SK-N-SH (cell line): ENCODE measurements at regions not wholly inside any gene's neighbourhood (a gene's known extent, or its start where the extent isn't known, plus 50 kb on each side); places are given as distances from the start of the nearest gene placed in this dataset.

Experiments
- CTCF ChIA-PET: fragments of 300-600, 350-600 bp; formaldehyde crosslinking; extraction: SDS; loops from one replicate; lab custom pipeline; 2021; lab: Yijun Ruan, JAX
- POLR2A ChIA-PET: fragments of 350-600 bp; sonication (Branson Sonifier 250); formaldehyde crosslinking; extraction: SDS; loops from one replicate; lab custom pipeline; 2020; ENCODE audit warnings: antibody characterized with exemption, inconsistent platforms; lab: Yijun Ruan, JAX
- DNase-seq: peaks from one replicate; pipeline ENCODE4 v3.0.0; 2012
- H2AFZ ChIP-seq: fragments of 200-600 bp; sonication (generic); 2 replicates; pipeline ENCODE4 v1.8.1; 2016; ENCODE audit warnings: antibody characterized with exemption, mild to moderate bottlenecking, low read depth
- H3F3A ChIP-seq: fragments of 200-600 bp; sonication (generic); replicated peaks from 2 replicates; pipeline ENCODE3; 2016; ENCODE audit warnings: antibody characterized with exemption, mild to moderate bottlenecking; ENCODE audit not compliant: insufficient read depth
- H3K27ac ChIP-seq, 2 experiments: fragments of 200-500 bp in 1 of 2; fragments of 200-600 bp in 1 of 2; sonication (Bioruptor generic) in 1 of 2; sonication (generic), shearing (Covaris generic) in 1 of 2; 2 replicates each; pipeline versions ENCODE4 v1.5.1 to v1.6.1; 2014 to 2016; ENCODE audit warnings: low read depth in 2 of 2, inconsistent platforms in 1 of 2, low read length in 1 of 2, mild to moderate bottlenecking in 1 of 2, mixed read lengths in 1 of 2
- H3K27me3 ChIP-seq: fragments of 200-600 bp; sonication (generic), shearing (Covaris generic); 2 replicates; pipeline ENCODE4 v1.6.1; 2016; ENCODE audit warnings: mixed run types; ENCODE audit not compliant: insufficient read depth
- H3K36me3 ChIP-seq, 2 experiments: fragments of 200-500 bp in 1 of 2; fragments of 200-600 bp in 1 of 2; sonication (Bioruptor generic) in 1 of 2; sonication (generic) in 1 of 2; replicated peaks in 1 of 2; 2 replicates each; pipeline versions ENCODE3 to v1.5.1; 2014 to 2016; ENCODE audit warnings: low read length in 1 of 2, mild to moderate bottlenecking in 1 of 2; ENCODE audit not compliant: insufficient read depth in 2 of 2, control insufficient read depth in 1 of 2
- H3K4me1 ChIP-seq, 2 experiments: fragments of 200-500 bp in 1 of 2; fragments of 200-600 bp in 1 of 2; sonication (Bioruptor generic) in 1 of 2; sonication (generic), shearing (Covaris generic) in 1 of 2; 2 replicates each; pipeline versions ENCODE4 v1.5.1 to v1.6.1; 2014 to 2016; ENCODE audit warnings: low read depth in 1 of 2, low read length in 1 of 2, mixed run types in 1 of 2; ENCODE audit not compliant: insufficient read depth in 2 of 2, control insufficient read depth in 1 of 2
- H3K4me2 ChIP-seq: fragments of 200-600 bp; sonication (generic), shearing (Covaris generic); 2 replicates; pipeline ENCODE4 v1.6.1; 2017; ENCODE audit warnings: mixed run types
- H3K4me3 ChIP-seq, 2 experiments: fragments of 200-500 bp in 1 of 2; fragments of 200-600 bp in 1 of 2; sonication (Bioruptor generic) in 1 of 2; sonication (generic), shearing (Covaris generic) in 1 of 2; 2 replicates each; pipeline versions ENCODE4 v1.5.1 to v1.8.1; 2014 to 2016; ENCODE audit warnings: low read depth in 2 of 2, inconsistent platforms in 1 of 2, low read length in 1 of 2, mild to moderate bottlenecking in 1 of 2, mixed read lengths in 1 of 2, moderate library complexity in 1 of 2
- H3K79me2 ChIP-seq: fragments of 200-600 bp; sonication (generic); 2 replicates; pipeline ENCODE4 v1.8.1; 2017; ENCODE audit warnings: mild to moderate bottlenecking; ENCODE audit not compliant: insufficient read depth
- H3K9ac ChIP-seq: fragments of 200-600 bp; sonication (generic); 2 replicates; pipeline ENCODE4 v1.6.1; 2017; ENCODE audit warnings: mixed run types
- H3K9me2 ChIP-seq: fragments of 200-600 bp; sonication (generic); 2 replicates; pipeline ENCODE4 v1.6.1; 2017; ENCODE audit warnings: mixed run types
- H3K9me3 ChIP-seq: fragments of 200-600 bp; sonication (generic); 2 replicates; pipeline ENCODE4 v1.6.1; 2017; ENCODE audit warnings: mixed run types, mild to moderate bottlenecking, moderate library complexity
- H4K20me1 ChIP-seq: fragments of 200-600 bp; sonication (generic); 2 replicates; pipeline ENCODE4 v1.6.1; 2017; ENCODE audit warnings: mild to moderate bottlenecking, mixed run types; ENCODE audit not compliant: insufficient read depth
- EP300 ChIP-seq, 2 experiments: IDR thresholded peaks; 2 replicates each; pipeline versions ENCODE4 v1.4.0 to v1.6.1; 2012; ENCODE audit warnings: borderline replicate concordance in 1 of 2, low read depth in 1 of 2, low read length in 1 of 2
- EZH2phosphoT487 ChIP-seq: fragments of 200-600 bp; sonication (generic); IDR thresholded peaks from 2 replicates; pipeline ENCODE4 v1.6.1; 2017; ENCODE audit warnings: low read depth, mixed run types, mild to moderate bottlenecking, antibody characterized with exemption, moderate library complexity, borderline replicate concordance
- GATA2 ChIP-seq: sonication (generic); formaldehyde crosslinking; IDR thresholded peaks from 2 replicates; pipeline ENCODE4 v1.5.0; 2020; ENCODE audit warnings: mild to moderate bottlenecking, missing genetic modification reagents
- MEF2A ChIP-seq: IDR thresholded peaks from 2 replicates; pipeline ENCODE4 v1.4.0; 2012; ENCODE audit warnings: low read depth, borderline replicate concordance
- NFIC ChIP-seq: IDR thresholded peaks from 2 replicates; pipeline ENCODE4 v1.4.0; 2012; ENCODE audit warnings: borderline replicate concordance
- RCOR1 ChIP-seq: fragments of 150-350 bp; IDR thresholded peaks from 2 replicates; pipeline ENCODE4 v1.6.1; 2017; ENCODE audit warnings: antibody characterized with exemption, low read length
- RFX5 ChIP-seq: IDR thresholded peaks from 2 replicates; pipeline ENCODE4 v1.6.1; 2012; ENCODE audit warnings: mild to moderate bottlenecking, improper control_type of control experiment, low read length
- RXRA ChIP-seq: IDR thresholded peaks from 2 replicates; pipeline ENCODE4 v1.4.0; 2012; ENCODE audit warnings: low read depth, mild to moderate bottlenecking, borderline replicate concordance
- TAF1 ChIP-seq: IDR thresholded peaks from 2 replicates; pipeline ENCODE4 v1.6.1; 2012; ENCODE audit warnings: low read depth, mild to moderate bottlenecking, low read length, moderate library complexity, borderline replicate concordance
- TCF12 ChIP-seq: IDR thresholded peaks from 2 replicates; pipeline ENCODE4 v1.4.0; 2012
- ZBTB33 ChIP-seq: IDR thresholded peaks from 2 replicates; pipeline ENCODE4 v1.4.0; 2012; ENCODE audit warnings: low read depth, borderline replicate concordance
- WGBS: methylation state at CpG from one replicate; pipeline ENCODE4 v1.1.6; 2017; ENCODE audit warnings: low lambda C conversion rate; 5-methylcytosine and 5-hydroxymethylcytosine counted together
- TF ChIP-seq, protein P1 (sequence below): fragments of 200-600 bp; sonication (generic); IDR thresholded peaks from 2 replicates; pipeline ENCODE4 v1.6.1; 2017; ENCODE audit warnings: antibody characterized with exemption, mild to moderate bottlenecking, moderate library complexity
- TF ChIP-seq, protein P2 (sequence below): IDR thresholded peaks from 2 replicates; pipeline ENCODE4 v1.4.0; 2012; ENCODE audit warnings: low read depth
- TF ChIP-seq, protein P3 (sequence below): IDR thresholded peaks from 2 replicates; pipeline ENCODE4 v1.6.1; 2012; ENCODE audit warnings: mild to moderate bottlenecking, low read depth, low read length, moderate library complexity

DNA sequence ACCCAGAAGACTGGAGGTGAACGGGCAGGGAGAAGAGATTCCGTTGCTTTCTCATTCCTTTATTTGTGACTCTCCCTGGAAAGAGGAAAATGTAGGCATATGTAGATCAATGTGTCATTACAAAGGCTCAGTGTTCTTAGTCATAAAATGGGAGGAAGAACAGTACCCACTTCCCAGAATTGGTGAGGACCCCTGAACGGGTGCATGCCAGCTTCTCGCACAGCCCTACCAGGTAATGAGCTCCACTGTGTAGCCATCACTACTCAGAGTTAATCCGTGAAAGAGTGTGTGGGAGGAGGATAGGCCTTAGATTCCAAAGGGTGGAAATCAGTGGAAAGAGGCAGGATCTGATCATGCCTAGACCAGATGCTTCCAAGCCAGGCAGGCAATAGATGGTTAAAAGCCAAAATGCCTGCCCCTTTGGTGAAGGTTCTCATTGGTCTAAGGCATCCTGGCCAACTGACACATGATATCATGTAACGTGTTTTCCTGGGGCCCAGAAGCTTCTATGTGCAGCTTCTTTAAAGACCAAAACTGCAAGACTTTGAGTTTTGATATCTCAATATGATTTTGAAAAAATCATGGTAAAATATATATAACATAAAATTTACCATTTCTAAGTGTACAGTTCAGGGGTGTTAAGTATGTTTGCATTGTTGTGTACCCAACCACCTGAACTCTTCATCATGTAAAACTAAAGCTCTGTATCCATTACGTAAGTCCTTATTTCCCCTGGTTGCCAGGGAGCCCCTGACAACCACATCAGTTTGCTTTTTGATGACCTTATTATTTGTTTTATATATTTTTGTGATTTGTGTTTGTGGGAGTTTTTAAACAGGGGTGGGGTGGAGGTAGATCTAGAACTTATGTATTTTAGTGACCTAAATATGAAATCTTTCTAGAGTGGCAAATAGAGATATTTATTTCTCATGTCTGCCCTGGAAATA, 402.2 kb upstream of the CFAP20DC start:
- ChIA-PET CTCF (no interaction called here), POLR2A (no interaction called here)
- no peak overlapping the region for H2AFZ ChIP-seq

More for the DNA sequence above, 402.2 kb upstream of the CFAP20DC start:
- H3K4me1 ChIP-seq = no peaks in the 10 kb centered on the region
- no peak overlapping the region for H3K4me3 ChIP-seq
- TF ChIP-seq, protein P1, sequence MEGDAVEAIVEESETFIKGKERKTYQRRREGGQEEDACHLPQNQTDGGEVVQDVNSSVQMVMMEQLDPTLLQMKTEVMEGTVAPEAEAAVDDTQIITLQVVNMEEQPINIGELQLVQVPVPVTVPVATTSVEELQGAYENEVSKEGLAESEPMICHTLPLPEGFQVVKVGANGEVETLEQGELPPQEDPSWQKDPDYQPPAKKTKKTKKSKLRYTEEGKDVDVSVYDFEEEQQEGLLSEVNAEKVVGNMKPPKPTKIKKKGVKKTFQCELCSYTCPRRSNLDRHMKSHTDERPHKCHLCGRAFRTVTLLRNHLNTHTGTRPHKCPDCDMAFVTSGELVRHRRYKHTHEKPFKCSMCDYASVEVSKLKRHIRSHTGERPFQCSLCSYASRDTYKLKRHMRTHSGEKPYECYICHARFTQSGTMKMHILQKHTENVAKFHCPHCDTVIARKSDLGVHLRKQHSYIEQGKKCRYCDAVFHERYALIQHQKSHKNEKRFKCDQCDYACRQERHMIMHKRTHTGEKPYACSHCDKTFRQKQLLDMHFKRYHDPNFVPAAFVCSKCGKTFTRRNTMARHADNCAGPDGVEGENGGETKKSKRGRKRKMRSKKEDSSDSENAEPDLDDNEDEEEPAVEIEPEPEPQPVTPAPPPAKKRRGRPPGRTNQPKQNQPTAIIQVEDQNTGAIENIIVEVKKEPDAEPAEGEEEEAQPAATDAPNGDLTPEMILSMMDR = no peak
- TF ChIP-seq TCF12 = no peak
- TF ChIP-seq RCOR1 = no peak
- TF ChIP-seq RXRA = no peak
- TF ChIP-seq MEF2A = no peak
- TF ChIP-seq, protein P2, sequence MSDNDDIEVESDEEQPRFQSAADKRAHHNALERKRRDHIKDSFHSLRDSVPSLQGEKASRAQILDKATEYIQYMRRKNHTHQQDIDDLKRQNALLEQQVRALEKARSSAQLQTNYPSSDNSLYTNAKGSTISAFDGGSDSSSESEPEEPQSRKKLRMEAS = no peak
- no peak for TF ChIP-seq EZH2phosphoT487
- TF ChIP-seq, protein P3, sequence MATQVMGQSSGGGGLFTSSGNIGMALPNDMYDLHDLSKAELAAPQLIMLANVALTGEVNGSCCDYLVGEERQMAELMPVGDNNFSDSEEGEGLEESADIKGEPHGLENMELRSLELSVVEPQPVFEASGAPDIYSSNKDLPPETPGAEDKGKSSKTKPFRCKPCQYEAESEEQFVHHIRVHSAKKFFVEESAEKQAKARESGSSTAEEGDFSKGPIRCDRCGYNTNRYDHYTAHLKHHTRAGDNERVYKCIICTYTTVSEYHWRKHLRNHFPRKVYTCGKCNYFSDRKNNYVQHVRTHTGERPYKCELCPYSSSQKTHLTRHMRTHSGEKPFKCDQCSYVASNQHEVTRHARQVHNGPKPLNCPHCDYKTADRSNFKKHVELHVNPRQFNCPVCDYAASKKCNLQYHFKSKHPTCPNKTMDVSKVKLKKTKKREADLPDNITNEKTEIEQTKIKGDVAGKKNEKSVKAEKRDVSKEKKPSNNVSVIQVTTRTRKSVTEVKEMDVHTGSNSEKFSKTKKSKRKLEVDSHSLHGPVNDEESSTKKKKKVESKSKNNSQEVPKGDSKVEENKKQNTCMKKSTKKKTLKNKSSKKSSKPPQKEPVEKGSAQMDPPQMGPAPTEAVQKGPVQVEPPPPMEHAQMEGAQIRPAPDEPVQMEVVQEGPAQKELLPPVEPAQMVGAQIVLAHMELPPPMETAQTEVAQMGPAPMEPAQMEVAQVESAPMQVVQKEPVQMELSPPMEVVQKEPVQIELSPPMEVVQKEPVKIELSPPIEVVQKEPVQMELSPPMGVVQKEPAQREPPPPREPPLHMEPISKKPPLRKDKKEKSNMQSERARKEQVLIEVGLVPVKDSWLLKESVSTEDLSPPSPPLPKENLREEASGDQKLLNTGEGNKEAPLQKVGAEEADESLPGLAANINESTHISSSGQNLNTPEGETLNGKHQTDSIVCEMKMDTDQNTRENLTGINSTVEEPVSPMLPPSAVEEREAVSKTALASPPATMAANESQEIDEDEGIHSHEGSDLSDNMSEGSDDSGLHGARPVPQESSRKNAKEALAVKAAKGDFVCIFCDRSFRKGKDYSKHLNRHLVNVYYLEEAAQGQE = no peak
- no peak for TF ChIP-seq TAF1
- TF ChIP-seq EP300 (IDR thresholded peaks at IDR 0.05; ENCODE audit: borderline replicate concordance in 1 of 2, low read depth in 1 of 2, low read length in 1 of 2) = no peak
- TF ChIP-seq ZBTB33 = no peak
- TF ChIP-seq NFIC = no peak
- TF ChIP-seq GATA2 (CRISPR knock-in tag) = no peak
- no peak for TF ChIP-seq RFX5
- TF ChIP-seq, all 33 proteins: peak for 0
- DNase-seq = no peak
- no peaks in the 10 kb centered on the region for H4K20me1 ChIP-seq
- H3K27me3 ChIP-seq = no peaks in the 10 kb centered on the region
- H3K9ac ChIP-seq = no peak overlapping the region
- H3K27ac ChIP-seq = no peak overlapping the region
- no peaks in the 10 kb centered on the region for H3K79me2 ChIP-seq
- no peaks in the 10 kb centered on the region for H3K9me2 ChIP-seq
- H3K36me3 ChIP-seq = no peaks in the 10 kb centered on the region
- no peak overlapping the region for H3K4me2 ChIP-seq
- WGBS = 46% methylated on average over 7 of the region's 7 CpGs
- no peaks in the 10 kb centered on the region for H3F3A ChIP-seq
- no peaks in the 10 kb centered on the region for H3K9me3 ChIP-seq
